Sciatic nerve (tissue), 2 donors: ENCODE measurements at regions not wholly inside any gene's neighbourhood (a gene's known extent, or its start where the extent isn't known, plus 50 kb on each side); places are given as distances from the start of the nearest gene placed in this dataset.
"Not testable (repeated sequence)": the region's sequence is repeated elsewhere in the genome, so short reads cannot be mapped to it uniquely, and the experiment has no call there.

Experiments
- ATAC-seq: fragments of 200-7000 bp; cut with Tn5 transposase; one replicate; pipeline ENCODE4 v1.9.1; 2020; ENCODE audit warnings: mild to moderate bottlenecking, moderate library complexity
- DNase-seq: peaks from one replicate; pipeline ENCODE4 v3.0.0-alpha.2; 2020; ENCODE audit warnings: low spot score
- intact Hi-C: fragments of 100-400 bp; cut with DNase I; formaldehyde crosslinking; loops from one replicate; pipeline ENCODE4 v1.14.2; 2022
- donor health status: DM: no; HTN: no; CAD: no.
- donor health status: DM: no; HTN: no; CAD: no.

DNA sequence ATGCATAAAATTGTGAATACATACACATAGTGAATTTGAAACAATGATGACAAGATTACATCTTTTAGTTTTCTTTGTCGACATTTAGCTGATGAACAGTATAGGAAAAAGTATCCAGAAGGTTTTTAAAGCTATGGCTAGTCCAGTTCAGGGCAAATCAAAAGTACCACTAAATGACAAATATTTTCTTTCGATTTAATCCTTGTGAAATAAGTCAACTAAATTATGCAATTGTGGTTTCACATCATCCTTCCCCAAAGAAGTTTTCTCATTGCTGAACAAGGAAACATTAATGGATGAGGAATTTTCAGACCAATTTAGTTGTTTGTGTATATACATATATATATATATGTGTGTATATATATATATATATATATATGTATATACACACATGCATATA is 774.0 kb downstream of the DNAJB9 start:
- DNase-seq (no peak), ATAC-seq (no peak)
- intact Hi-C loops: no loop called here

DNA sequence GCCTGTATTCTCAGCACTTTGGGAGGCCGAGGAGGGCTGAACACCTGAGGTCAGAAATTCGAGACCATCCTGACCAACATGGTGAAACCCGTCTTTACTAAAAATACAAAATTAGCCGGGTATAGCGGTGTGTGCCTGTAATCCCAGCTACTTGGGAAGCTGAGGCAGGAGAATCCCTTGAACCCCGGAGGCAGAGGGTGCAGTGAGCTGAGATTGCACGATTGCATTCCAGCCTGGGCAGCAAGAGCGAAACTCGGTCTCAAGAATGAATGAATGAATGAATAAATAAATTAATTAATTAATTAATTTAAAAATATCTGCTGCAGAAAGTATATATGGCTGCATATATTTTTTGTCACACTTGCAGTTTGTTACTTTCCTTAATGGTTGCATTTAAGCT is 781.8 kb downstream of the DNAJB9 start:
- DNase-seq (no peak), ATAC-seq (no peak)
- intact Hi-C loops: no loop called here

DNA sequence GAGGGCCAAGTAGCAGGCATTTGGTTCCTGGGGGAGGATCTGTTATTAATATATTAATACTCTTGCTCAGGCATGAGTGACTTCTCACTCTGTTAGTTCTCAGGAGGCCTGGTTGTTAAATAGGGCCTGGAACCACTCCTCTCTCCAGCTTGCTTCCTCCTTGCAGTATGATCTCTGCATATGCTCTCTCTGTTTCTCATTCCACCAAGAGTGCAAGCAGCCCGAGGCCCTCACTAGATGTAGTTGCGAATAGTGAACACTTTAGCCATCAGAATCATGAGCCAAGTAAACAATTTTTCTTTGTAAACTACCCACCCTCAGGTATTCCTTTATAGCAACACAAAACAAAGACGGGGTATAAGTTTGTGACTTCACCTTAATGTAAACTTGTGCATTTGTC is 784.3 kb downstream of the DNAJB9 start:
- intact Hi-C loops: no loop called here
- ATAC-seq: no peak
- DNase-seq: no peak

DNA sequence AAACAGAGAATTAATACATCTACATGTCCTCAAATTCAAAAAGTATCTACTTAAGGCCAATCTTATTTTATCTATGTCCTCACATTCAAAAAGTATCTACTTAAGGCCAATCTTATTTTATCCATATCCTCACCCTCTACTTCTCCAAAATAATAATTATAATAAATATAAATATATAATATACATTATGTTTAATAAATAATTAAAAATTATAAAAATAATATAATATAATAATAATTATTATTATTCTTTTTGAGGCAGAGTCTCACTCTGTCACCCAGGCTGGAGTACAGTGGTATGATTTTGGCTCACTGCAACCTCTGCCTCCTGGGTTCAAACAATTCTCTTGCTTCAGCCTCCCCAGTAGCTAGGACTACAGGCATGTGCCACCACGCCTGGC is 784.9 kb downstream of the DNAJB9 start:
- intact Hi-C loops: no loop called here
- no peak for ATAC-seq
- no peak for DNase-seq

DNA sequence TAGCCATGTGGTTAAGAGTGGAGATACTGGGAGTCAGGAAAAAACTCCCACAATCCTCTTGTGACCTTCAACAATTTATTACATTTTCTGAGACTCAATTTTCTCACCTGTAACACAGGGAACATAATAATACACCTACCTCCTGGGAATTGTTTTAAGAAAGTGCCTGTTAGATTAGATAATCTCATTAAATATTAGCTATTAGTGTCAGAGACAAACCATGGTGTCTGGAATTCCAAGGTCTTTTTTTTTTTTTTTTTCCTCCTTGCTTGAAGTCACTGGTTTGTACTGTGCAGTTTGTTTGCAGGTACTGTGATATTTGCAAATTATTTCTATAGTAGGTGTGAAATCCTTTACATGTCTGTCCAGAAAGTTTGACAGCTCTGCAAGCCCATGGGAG is 806.1 kb downstream of the DNAJB9 start:
- ATAC-seq: no peak
- intact Hi-C loops: no loop called here
- DNase-seq: no peak

DNA sequence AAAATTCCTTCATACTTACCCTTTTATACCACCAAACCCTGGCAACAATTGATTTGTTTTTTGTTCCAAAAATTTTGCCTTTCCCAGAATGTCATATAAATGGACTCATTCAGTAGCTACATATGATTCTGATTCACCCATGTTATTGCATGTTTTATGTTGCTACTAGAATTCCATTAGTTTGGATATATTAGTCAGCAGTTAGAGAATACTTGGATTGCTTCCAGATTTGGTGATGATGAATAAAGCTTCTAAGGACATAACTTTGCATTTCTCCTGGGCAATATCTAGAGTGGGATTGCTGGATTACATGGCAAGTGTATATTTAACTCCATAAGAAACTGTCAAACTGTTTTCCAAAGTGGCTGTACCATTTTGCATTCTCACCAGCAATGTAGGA is 806.9 kb downstream of the DNAJB9 start:
- no peak for DNase-seq
- no peak for ATAC-seq

DNA sequence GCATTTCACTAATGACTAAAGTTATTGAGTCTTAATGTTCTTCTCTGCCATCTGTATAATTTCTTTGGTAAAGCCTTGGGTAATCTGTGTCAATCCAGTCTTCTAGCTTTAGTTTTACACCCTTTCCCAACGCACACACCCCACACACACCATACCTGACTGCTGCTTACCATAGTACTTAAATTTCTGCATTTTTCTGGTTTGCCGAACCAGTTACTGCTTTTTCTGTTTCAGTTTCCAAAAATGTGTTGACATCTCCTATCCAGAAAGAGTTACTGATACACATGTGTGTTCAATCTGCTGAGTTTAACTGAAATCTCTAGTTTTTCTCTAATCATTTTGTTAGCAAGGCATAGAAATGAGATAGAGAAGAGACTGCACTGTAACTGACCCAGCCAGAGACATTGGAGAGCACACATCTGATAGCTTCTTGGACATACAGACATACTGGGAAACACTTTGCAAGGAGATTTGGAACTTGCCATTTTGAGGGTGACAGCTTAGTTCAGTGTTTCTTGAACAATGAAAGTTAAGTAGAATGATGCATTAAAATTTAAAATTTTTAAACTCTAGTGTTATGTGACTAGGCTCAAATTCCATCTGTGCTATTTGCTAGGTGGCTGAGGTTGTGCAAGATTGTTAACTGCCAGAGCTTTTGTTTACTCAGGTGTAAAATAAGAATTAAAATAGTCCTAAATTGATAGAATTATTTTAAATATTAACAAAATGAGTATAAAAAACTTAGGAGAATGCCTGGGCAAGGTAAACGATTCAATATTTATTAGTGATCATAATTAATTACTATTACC is 807.6 kb downstream of the DNAJB9 start:
- intact Hi-C loops: no loop called here
- DNase-seq: no peak
- no peak for ATAC-seq

More for the DNA sequence above, 806.9 kb downstream of the DNAJB9 start:
- intact Hi-C loops: no loop called here

DNA sequence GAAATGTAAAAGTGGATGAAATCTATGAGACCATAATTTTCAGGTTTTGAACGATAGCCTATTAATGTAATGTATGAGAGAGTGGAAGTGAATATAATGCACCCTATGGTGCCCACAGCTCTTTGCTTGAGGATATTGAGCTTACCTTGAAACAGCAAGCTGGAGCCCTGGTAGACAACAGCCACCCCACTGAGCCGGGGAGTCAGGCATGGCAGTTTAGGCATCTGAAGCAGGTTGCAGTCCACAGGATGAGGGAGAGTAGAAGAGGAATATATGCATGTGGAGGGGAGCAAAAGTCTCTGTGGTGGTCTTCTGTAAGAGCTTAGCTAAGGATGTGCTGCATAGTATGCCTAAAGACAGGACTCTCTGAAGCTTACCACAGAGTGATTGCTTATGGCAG is 817.3 kb downstream of the DNAJB9 start:
- DNase-seq: no peak
- no peak for ATAC-seq
- intact Hi-C loops: no loop called here

DNA sequence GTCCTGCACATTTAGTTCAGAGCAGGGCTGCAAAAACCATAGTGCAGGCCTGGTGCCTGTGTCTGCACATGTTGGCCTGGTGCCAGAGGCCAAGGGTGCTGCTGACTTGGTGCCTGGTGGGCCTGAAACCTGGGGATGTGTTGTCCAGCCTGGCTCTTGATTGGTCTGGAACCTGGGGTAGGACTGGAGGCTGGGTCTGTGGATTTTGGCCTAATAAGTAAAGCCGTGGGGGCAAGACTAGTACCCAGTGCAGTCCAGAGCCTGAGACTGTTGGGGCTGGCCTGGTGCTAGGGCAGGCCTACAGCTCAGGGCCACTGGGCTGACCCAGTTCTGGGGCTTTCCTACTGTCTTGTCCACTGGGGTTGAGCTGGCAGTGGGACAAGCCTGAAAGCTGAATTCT is 817.9 kb downstream of the DNAJB9 start:
- DNase-seq (peak; percentile 47), ATAC-seq (peak; percentile 39)
- intact Hi-C loops: no loop called here

DNA sequence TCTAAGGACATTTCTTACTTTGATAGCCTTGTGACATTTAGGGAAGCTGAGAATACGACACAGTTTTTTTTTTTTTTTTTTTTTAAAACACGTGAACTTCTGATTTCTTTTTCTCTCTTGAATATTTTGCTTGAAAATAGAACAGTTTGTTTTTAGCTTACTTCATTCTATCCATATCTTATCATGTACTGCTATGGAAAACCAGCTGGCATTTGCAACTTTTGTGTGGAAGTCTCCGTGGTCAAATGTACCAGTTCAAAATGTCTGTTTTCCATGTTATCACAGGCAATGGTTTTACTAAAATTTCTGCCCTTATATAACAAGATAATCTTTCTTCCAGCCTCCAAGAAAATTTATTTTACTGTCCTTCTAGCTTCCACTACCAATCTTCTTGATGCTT is 821.6 kb downstream of the DNAJB9 start:
- DNase-seq: no peak
- intact Hi-C loops: no loop called here
- no peak for ATAC-seq

DNA sequence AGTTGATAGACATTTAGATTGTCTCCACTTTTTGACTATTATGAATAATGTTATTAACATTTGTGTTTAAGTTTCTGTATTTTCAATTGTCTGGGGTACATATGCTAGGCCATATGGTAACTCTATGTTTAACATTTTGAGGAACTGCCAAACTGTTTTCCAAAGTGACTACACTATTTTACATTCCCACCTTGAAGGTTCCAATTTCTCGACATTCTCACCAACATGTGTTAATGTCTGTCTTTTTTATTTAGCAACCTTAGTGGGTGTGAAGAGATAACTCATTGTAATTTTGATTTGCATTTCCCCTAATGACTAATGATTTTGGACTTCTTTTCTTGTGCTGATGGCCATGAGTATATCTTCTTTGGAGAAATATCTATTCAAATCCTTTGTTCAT is 832.4 kb downstream of the DNAJB9 start:
- ATAC-seq (no peak), DNase-seq (no peak)
- intact Hi-C loops: no loop called here

DNA sequence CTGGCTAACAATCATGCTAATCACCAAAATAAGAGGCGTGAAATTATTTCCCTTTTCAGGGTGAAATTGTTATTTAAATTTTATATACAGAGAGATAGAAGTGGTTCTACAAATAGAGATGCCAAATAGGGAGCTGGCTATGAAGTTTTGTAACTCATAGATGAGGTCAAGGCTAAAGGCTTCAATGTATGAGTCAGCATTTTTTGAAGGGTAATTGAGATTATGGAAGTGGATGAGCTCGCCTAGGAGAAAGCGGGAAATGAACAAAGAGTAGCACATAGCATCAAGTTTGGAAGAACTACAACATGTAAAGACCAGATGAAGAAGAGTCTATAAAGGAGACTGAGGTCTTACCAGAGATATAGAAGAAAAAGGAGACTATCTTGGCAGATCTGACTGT is 838.1 kb downstream of the DNAJB9 start:
- DNase-seq (no peak), ATAC-seq (no peak)
- intact Hi-C loops: no loop called here

DNA sequence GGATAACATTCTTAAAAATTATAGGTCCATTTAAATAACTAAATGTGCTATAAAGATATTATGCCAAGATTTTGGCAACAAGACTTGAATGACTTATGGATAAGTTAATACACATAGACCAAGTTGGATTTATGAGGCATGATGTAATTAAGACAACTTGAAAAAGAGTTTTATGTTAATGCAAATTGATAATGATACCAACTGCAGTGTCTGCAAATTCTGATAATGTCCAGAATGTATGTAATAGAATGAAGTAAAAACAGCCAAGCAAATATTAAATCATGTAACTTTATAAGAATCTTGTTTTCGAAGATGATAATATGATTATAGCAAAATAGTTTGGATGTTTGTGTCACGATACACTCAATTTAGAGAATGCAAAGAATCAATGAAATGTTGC is 868.3 kb downstream of the DNAJB9 start:
- DNase-seq (no peak), ATAC-seq (no peak)
- intact Hi-C loops: no loop called here

DNA sequence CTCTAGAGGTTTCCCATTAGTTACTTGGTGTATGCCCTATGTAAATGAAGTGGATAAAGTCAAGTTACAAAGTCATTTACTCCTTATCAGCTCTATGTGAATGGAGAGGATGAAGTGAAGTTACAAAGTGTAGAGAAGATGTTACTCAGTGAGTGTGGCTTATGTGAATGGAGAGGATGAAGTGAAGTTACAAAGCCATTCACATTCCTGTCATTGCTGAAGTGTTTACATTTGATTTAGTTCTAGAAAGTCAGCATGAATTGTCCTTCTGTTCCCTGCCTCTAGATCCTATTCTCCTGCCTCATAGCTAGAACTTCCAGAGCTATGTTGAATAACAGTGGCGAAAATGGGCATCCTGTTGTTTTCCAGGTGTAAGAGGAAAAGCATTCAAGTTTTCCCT is 880.1 kb downstream of the DNAJB9 start:
- intact Hi-C loops: no loop called here
- DNase-seq: no peak

DNA sequence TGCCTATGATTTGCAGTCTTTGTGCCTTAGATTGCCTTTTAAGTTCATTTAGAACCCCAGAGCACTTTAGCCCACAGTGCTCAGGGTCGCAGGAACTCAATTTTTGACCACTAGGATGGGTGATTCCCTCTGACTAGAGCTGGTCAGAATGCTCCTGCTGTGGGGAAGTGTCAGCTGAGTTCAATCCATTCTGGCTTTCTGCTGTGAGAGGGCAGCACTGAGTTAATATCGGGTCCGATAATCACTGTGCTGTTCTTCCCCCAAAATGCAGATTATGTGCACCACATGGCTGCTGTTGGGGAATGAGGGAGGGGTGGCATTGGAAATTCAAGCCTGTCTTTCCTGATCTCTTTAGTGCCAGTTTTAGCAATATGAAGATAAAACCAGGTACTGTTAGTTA is 886.4 kb downstream of the DNAJB9 start:
- ATAC-seq (no peak), DNase-seq (no peak)
- intact Hi-C loops: no loop called here

More for the DNA sequence above, 880.1 kb downstream of the DNAJB9 start:
- no peak for ATAC-seq

DNA sequence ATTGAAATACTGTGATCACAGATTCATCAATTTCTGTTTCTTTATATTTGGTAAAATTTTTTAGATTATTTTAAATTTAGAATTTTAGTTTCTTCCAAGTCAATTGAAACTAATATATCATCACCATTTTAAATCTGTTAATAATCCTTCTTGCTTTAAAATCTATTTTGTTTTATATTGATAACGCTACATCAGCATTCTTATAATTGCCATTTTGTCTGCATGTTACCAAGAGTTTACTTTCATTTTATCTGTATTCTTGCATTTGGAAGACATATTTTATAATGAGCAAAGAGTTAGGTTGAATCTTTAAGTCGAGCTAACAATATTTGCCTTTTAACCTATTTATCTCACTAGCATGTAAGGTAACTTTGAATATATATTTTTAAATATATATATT is 890.6 kb downstream of the DNAJB9 start:
- intact Hi-C loops: no loop called here
- no peak for DNase-seq
- ATAC-seq: no peak

DNA sequence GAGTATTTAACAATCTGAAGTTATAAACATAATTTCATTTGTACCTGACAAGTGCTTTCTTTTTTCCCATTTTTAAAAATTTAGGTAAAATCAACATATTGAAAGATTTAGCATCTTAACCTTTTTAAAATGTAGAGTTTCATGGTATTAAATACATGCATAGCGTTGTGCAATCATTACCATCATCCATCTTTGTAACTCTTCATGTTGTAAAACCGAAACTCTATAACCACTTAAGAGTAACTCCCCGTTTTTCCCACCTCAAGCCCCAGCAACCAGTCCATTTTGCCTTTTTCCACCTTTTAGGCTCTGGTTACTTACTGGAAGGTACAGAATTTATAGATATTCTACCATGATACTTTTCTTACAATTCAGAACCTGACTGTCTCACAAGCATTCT is 892.5 kb downstream of the DNAJB9 start:
- intact Hi-C loops: no loop called here
- no peak for ATAC-seq
- DNase-seq: no peak

DNA sequence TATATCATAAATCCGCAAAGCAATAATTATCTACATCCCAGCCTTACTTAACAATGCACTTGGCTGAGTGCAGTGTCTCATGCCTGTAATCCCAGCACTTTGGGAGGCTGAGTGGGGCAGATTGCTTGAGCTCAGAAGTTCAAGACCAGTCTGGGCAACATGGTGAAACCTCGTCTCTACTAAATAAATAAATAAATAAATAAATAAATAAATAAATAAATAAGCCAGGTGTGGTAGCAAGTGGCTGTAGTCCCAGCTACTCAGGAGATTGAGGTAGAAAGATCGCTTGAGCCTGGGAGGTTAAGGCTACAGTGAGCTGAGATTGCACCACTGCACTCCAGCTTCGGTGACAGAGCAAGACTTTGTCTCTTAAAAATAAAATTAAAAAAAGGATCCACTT is 898.1 kb downstream of the DNAJB9 start:
- intact Hi-C loops, ATAC-seq, DNase-seq: not testable (repeated sequence)

DNA sequence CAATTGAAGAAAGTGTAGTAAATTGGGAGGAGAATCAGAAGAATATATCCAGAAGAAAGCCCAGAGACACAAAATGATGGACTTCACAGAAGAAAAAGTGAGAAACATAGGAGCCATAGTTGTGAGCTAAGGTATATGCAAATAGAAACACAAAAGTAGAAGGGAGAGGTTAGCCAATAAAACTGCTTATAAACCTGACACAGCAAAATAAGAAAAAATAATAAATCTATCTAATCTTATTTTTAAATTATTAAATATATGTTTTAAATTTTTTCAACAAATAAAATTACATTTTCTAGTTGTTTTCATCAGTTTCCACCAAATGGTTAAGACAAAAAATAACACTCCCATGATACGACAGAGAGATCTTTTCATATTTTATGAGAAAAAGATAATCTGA is 903.5 kb downstream of the DNAJB9 start:
- intact Hi-C loops: no loop called here
- DNase-seq (no peak), ATAC-seq (no peak)

DNA sequence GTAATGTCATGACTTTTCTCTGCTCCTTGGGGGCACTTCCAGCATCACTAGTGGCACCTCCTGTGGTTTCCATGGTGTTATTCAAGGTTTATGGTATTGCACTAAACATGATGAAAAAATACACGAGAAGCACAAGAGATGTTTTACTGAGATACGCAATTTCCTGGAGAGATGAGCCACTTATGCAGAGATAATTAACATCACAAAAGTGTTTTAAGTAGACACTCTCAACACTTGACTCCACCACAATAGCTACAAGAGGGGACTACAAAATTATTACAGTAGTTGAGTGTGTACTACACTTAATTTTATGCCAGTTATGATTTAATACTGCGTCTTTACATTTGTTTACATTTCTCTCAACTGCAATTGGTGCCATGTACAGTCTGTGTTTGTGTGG is 906.7 kb downstream of the DNAJB9 start:
- no peak for ATAC-seq
- intact Hi-C loops: no loop called here

DNA sequence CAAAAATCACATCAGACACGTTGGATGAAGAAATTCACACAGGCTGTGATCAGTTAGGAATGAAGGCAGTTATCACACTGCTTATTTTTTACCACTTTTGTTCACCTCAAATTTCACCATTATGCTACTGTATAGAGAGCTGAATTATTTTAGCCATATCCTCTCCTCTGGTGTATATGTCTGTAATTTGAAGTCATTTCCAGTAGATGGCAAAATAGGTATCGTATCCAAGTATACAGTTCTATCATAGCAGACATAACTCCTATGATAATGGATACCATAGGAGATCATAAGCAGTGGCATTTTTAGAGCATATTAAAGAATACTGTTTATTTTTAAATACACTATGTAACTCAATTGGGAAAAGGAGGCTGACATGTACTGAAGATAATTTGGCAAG is 909.7 kb downstream of the DNAJB9 start:
- intact Hi-C loops: no loop called here
- no peak for ATAC-seq
- no peak for DNase-seq

More for the DNA sequence above, 906.7 kb downstream of the DNAJB9 start:
- no peak for DNase-seq
